IPS-20b (cell line): ENCODE measurements at regions not wholly inside any gene's neighbourhood (a gene's known extent, or its start where the extent isn't known, plus 50 kb on each side); places are given as distances from the start of the nearest gene placed in this dataset.
"Not testable (repeated sequence)": the region's sequence is repeated elsewhere in the genome, so short reads cannot be mapped to it uniquely, and the experiment has no call there.

ENCODE experiments used
- H3K27ac ChIP-seq: one replicate; pipeline ENCODE4 v1.5.1; 2013; ENCODE audit warnings: low read length
- H3K27me3 ChIP-seq: 2 replicates; pipeline ENCODE4 v1.6.1; 2013; ENCODE audit warnings: mild to moderate bottlenecking, low read length, inconsistent platforms; ENCODE audit not compliant: insufficient read depth
- H3K36me3 ChIP-seq: 2 replicates; pipeline ENCODE4 v1.6.1; 2013; ENCODE audit warnings: low read depth, mild to moderate bottlenecking, inconsistent platforms, low read length, moderate library complexity; ENCODE audit not compliant: insufficient read depth
- H3K4me1 ChIP-seq: 2 replicates; pipeline ENCODE4 v1.6.1; 2013; ENCODE audit warnings: mild to moderate bottlenecking, control low read depth, inconsistent platforms, low read length, moderate library complexity; ENCODE audit not compliant: insufficient read depth
- H3K4me3 ChIP-seq: 2 replicates; pipeline ENCODE4 v1.5.1; 2013; ENCODE audit warnings: mild to moderate bottlenecking, low read length, inconsistent platforms
- H3K9ac ChIP-seq: 2 replicates; pipeline ENCODE4 v1.6.1; 2013; ENCODE audit warnings: low read depth, mild to moderate bottlenecking, inconsistent platforms, low read length, moderate library complexity
- H3K9me3 ChIP-seq: 2 replicates; pipeline ENCODE4 v1.6.1; 2013; ENCODE audit warnings: mild to moderate bottlenecking, low read depth, low read length, inconsistent platforms; ENCODE audit not compliant: insufficient read depth

DNA sequence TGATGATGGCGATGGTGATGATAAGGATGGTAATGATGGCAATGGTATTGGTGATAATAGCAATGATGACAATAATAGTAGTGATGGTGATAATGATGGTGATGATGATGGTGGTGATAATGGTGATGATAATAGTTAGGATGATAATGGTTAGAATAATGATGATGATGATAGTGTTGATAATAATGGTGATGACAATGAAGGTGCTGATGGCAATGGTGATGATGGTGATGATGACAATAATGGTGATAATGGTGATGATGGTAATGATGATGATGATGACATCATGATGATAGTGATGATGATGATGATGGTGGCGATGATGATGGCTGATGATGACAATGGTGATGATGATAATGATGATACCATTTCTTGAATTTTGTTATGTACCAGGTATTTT lies 309.9 kb downstream of the MIAT start:
- Histone ChIP-seq H3K9me3 (no peaks in the 10 kb centered on the region), H3K27me3 (peaks cover 5% of the 10 kb centered on the region; the same call in 1 of the 2 replicates)

GRCh38 chr22:26968859-26969523 lies 311.6 kb downstream of the MIAT start:
- Histone ChIP-seq H3K27ac (no peak overlapping the region), H3K4me1 (no peaks in the 10 kb centered on the region), H3K27me3 (peaks cover 5% of the 10 kb centered on the region; the same call in 1 of the 2 replicates), H3K9me3 (no peaks in the 10 kb centered on the region), H3K9ac (no peak overlapping the region), H3K4me3 (no peak overlapping the region), H3K36me3 (no peaks in the 10 kb centered on the region)

More for the DNA sequence above, 309.9 kb downstream of the MIAT start:
- no peak overlapping the region for H3K4me3 ChIP-seq
- no peak overlapping the region for H3K9ac ChIP-seq
- no peak overlapping the region for H3K27ac ChIP-seq
- no peaks in the 10 kb centered on the region for H3K36me3 ChIP-seq
- H3K4me1 ChIP-seq, result no peaks in the 10 kb centered on the region

GRCh38 chr22:26970809-26971394 lies 313.5 kb downstream of the MIAT start:
- H3K4me3 ChIP-seq, result no peak overlapping the region
- no peak overlapping the region for H3K9ac ChIP-seq
- no peaks in the 10 kb centered on the region for H3K36me3 ChIP-seq
- no peaks in the 10 kb centered on the region; the same call in 1 of the 2 replicates for H3K27me3 ChIP-seq
- H3K9me3 ChIP-seq, result no peaks in the 10 kb centered on the region
- H3K27ac ChIP-seq, result no peak overlapping the region
- no peaks in the 10 kb centered on the region for H3K4me1 ChIP-seq

GRCh38 chr22:26972286-26972685 lies 314.9 kb downstream of the MIAT start:
- H3K27ac ChIP-seq, result no peak overlapping the region
- H3K27me3 ChIP-seq, result no peaks in the 10 kb centered on the region; the same call in 1 of the 2 replicates
- no peaks in the 10 kb centered on the region for H3K9me3 ChIP-seq
- H3K36me3 ChIP-seq, result no peaks in the 10 kb centered on the region
- no peak overlapping the region for H3K9ac ChIP-seq
- no peaks in the 10 kb centered on the region for H3K4me1 ChIP-seq
- no peak overlapping the region for H3K4me3 ChIP-seq

GRCh38 chr22:26972915-26973314 lies 315.5 kb downstream of the MIAT start:
- H3K4me3 ChIP-seq, H3K4me1 ChIP-seq, H3K9me3 ChIP-seq, H3K36me3 ChIP-seq, H3K27ac ChIP-seq, H3K27me3 ChIP-seq, H3K9ac ChIP-seq: not testable (repeated sequence)

DNA sequence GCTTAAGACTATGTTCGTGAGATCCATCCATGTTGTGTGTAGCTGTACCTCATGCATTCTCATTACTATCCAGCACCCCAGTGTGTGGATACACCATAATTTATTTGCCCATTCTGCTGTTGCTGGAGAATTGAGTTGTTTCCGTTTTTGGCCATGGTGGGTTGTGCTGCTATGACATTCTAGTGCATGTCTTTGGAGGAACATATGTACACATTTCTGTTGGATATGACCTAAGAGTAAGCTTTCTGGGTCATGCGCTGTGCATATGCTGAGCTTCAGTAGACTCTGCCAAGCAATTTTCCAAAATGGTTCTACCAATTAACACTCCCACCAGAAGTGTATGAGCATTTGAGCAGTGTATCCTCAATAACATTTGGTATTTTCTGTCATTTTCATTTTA lies 316.6 kb downstream of the MIAT start:
- Histone ChIP-seq H3K27ac (no peak overlapping the region), H3K36me3 (no peaks in the 10 kb centered on the region), H3K4me3 (no peak overlapping the region), H3K4me1 (no peaks in the 10 kb centered on the region), H3K9ac (no peak overlapping the region), H3K9me3 (no peaks in the 10 kb centered on the region), H3K27me3 (no peaks in the 10 kb centered on the region)

DNA sequence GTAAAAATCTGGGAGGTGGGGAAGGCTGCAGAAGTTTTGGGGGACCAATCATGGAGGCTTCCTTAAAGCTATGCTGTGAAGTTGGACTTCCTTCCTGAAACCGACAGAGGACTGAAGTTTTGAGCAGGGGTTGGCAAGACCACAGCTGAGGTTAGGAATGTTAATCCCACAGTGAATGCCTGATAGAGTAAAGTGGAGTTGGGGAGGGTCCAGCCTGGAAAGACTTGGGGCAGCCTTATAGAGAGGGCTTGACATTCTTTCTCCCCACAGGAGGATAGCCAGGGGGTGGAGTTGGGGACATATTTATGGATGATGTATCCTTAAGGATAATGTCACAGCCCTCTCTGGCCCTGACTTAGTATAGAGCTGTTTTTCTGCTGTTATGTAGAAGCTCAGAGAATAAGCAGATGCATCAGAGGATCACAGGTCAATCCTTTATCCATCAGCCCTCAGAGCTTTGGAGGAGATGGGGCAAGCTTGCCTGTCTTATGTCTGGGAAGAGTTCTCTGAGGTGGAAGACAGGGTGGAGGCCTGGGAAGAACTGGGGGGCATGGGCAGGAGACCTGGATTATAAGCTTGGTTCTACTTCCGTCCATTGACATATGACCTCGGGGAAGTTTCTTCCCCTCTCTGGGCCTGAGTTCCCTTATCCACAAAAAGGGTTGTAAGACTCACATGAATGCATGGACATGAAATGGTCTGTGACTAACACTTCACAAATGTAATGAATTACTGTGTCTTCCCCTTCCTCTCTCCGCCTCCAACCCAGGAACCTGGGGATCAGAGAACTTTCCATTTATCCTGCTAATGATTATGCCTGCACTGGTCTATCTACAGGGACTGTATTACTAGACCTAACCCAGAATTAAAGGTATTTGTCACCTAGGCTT lies 317.8 kb downstream of the MIAT start:
- Histone ChIP-seq H3K4me3 (no peak overlapping the region), H3K36me3 (no peaks in the 10 kb centered on the region), H3K4me1 (no peaks in the 10 kb centered on the region), H3K27me3 (no peaks in the 10 kb centered on the region), H3K27ac (no peak overlapping the region), H3K9me3 (no peaks in the 10 kb centered on the region), H3K9ac (no peak overlapping the region)

DNA sequence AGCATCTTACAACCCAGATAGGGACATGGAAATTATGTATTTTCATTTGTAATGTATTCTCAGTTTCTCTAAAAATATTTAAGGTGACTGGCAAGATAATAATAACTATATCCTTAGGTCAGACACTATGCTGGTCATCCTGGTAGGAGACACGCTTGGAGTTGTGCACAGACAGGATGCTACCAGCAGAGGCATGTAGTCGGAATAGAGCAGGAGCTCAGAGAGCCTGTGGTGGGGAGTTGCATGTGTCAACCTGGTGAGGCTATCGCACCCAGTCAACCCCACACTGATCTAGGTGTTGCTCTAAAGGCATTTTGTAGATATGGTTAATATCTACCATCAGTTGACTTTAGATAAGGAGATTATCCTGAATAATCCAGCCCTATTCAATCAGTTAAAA lies 318.5 kb downstream of the MIAT start:
- Histone ChIP-seq H3K4me1 (no peaks in the 10 kb centered on the region), H3K9me3 (no peaks in the 10 kb centered on the region), H3K36me3 (no peaks in the 10 kb centered on the region), H3K27me3 (no peaks in the 10 kb centered on the region), H3K4me3 (no peak overlapping the region), H3K9ac (no peak overlapping the region), H3K27ac (no peak overlapping the region)

DNA sequence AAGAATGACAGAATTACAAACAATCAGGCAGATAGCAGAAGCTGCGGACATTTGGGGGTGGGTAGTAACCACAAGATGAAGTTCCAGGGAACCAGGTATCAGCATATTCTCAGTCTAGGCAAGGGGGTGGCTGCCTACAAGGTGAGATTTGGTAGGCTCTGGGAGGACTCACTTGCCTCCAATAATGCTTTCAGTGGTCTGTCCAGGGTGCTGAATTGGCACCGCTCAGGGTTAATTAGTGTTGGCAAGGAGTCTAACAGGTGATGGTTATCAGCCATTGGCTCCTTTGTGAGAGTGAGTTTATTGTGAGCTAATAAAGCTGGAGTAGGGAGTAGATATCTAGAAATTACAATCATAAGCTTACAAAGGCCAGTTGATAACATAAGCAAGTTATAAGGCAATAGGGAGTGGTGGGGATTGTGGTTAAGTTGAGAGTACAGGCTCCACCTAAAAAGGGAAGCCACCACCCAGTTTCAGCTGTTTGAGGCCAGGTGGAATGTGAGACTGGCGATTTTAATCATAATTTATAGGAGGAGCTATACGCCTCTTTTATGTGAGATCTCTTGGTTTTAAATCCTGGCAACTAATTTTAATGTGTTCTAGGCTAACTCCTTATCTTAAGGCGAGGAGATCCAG lies 320.5 kb downstream of the MIAT start:
- Histone ChIP-seq H3K4me3 (no peak overlapping the region), H3K4me1 (no peaks in the 10 kb centered on the region), H3K27ac (no peak overlapping the region), H3K36me3 (no peaks in the 10 kb centered on the region), H3K27me3 (no peaks in the 10 kb centered on the region), H3K9me3 (no peaks in the 10 kb centered on the region), H3K9ac (no peak overlapping the region)

- Histone ChIP-seq H3K9me3 (no peaks in the 10 kb centered on the region), H3K27ac (no peak overlapping the region), H3K9ac (no peak overlapping the region), H3K4me3 (no peak overlapping the region), H3K4me1 (no peaks in the 10 kb centered on the region), H3K27me3 (no peaks in the 10 kb centered on the region; the same call in 1 of the 2 replicates), H3K36me3 (no peaks in the 10 kb centered on the region)
Measured at GRCh38 chr22:26979294-26979693, 321.9 kb downstream of the MIAT start.

DNA sequence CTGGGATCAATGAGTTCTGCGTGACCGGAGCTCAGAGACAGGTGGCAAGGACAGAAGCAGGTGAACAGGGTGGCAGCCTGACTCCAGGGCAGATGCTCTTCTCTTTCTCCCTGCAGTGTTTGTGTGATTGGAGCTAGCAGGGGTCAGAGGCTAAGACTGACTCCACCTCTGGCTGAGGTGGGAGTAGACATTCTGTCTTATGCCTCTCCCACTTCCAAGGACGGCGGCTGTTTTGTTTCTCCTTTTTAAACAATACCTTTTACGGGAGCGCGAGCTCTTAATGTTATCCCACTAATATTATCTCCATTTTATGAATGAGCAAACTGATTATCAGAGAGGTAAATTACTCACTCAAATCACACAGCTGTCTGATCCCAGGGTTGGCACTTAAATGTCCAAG lies 323.7 kb downstream of the MIAT start:
- no peak overlapping the region for H3K4me3 ChIP-seq
- no peak overlapping the region for H3K9ac ChIP-seq
- H3K9me3 ChIP-seq, result no peaks in the 10 kb centered on the region
- no peak overlapping the region for H3K27ac ChIP-seq
- no peaks in the 10 kb centered on the region for H3K36me3 ChIP-seq
- no peaks in the 10 kb centered on the region; the same call in 1 of the 2 replicates for H3K27me3 ChIP-seq
- peaks cover 7% of the 10 kb centered on the region; the same call in 1 of the 2 replicates for H3K4me1 ChIP-seq
